ENCODE measurements at regions not wholly inside any gene's neighbourhood (a gene's known extent, or its start where the extent isn't known, plus 50 kb on each side); places are given as distances from the start of the nearest gene placed in this dataset.

DNA sequence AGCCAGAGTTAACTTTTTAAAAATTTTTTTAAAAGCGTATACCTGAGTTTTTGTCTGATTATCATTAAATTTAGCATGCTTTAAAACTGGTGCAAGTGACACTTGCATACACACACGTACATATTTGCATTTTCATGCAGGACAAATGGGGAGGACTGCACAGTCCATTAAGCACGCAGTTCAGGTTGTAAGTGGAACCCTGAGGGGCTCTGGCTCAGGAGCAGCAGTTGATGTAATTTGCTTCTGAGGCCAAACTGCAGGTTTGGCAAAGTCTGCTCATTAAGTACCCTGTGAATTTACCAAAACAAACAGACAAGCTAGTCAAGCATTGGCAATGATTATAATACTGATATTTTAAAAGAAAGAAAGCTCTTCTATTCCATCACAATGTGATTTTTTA, 215.8 kb upstream of the PFKP start:
- H3K9me2 ChIP-seq (replicated peaks; ENCODE audit: low read length): no peaks in the 10 kb centered on the region
- no peak for TF ChIP-seq EZH2phosphoT487 (IDR thresholded peaks at IDR 0.05; ENCODE audit: borderline replicate concordance, low read length)
- TF ChIP-seq, protein P1, sequence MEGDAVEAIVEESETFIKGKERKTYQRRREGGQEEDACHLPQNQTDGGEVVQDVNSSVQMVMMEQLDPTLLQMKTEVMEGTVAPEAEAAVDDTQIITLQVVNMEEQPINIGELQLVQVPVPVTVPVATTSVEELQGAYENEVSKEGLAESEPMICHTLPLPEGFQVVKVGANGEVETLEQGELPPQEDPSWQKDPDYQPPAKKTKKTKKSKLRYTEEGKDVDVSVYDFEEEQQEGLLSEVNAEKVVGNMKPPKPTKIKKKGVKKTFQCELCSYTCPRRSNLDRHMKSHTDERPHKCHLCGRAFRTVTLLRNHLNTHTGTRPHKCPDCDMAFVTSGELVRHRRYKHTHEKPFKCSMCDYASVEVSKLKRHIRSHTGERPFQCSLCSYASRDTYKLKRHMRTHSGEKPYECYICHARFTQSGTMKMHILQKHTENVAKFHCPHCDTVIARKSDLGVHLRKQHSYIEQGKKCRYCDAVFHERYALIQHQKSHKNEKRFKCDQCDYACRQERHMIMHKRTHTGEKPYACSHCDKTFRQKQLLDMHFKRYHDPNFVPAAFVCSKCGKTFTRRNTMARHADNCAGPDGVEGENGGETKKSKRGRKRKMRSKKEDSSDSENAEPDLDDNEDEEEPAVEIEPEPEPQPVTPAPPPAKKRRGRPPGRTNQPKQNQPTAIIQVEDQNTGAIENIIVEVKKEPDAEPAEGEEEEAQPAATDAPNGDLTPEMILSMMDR (conservative IDR thresholded peaks at IDR 0.05; ENCODE audit: low read depth, low read length): no peak
- TF ChIP-seq EZH2 (IDR thresholded peaks at IDR 0.05; ENCODE audit: low read length, unreplicated experiment): no peak
- no peaks in the 10 kb centered on the region for H3K79me2 ChIP-seq (ENCODE audit: low read length)
- BruUV-seq (replicated peaks): no TSS peak
- H2AFZ ChIP-seq (ENCODE audit: low read length): no peak overlapping the region
- H3K9ac ChIP-seq (ENCODE audit: low read length): no peak overlapping the region
- no peak overlapping the region for H3K4me2 ChIP-seq (ENCODE audit: low read length)
- no peak for DNase-seq
- H3K4me1 ChIP-seq (ENCODE audit: insufficient read depth, low read length): no peaks in the 10 kb centered on the region
- H3K27ac ChIP-seq (ENCODE audit: low read length): no peak overlapping the region
- H3K36me3 ChIP-seq (ENCODE audit: low read depth, low read length): no peaks in the 10 kb centered on the region
- POLR2A ChIA-PET (ENCODE audit: unreplicated experiment): no interaction called here
- H3K27me3 ChIP-seq (ENCODE audit: low read length): no peaks in the 10 kb centered on the region; the same call in 1 of the 2 replicates
- no peak for ATAC-seq
- CTCF ChIA-PET: no interaction called here
- no peak overlapping the region for H3K4me3 ChIP-seq (ENCODE audit: low read length)
- H4K20me1 ChIP-seq (ENCODE audit: low read length): no peaks in the 10 kb centered on the region
- intact Hi-C loops (cut with micrococcal nuclease): no loop called here
- no peaks in the 10 kb centered on the region for H3F3A ChIP-seq (ENCODE audit: low read length, unreplicated experiment)
- H3K9me3 ChIP-seq (ENCODE audit: low read length): no peaks in the 10 kb centered on the region

DNA sequence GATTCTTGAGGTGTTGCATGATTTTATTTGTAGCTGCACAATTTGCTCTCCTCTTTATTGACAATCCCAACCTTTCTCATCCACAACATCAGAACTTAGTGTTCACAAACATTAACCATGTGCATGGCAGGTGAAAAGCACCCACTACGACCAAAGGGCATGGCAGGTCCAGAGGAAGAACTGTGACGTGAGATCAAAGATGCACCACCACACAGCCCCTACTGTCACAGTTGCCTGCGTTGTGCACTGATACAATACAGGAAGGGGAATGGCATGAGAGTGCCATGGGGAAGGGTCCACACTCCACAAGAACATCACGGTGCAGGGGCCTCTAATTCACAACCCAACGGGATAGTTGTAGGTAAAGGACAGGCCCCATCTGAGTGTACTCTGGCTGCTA, 217.1 kb upstream of the PFKP start:
- H3K4me3 ChIP-seq (ENCODE audit: low read length): no peak overlapping the region
- H3K36me3 ChIP-seq (ENCODE audit: low read depth, low read length): no peaks in the 10 kb centered on the region
- H3K27me3 ChIP-seq (ENCODE audit: low read length): no peaks in the 10 kb centered on the region; the same call in 1 of the 2 replicates
- H3K79me2 ChIP-seq (ENCODE audit: low read length): no peaks in the 10 kb centered on the region
- H3K4me1 ChIP-seq (ENCODE audit: insufficient read depth, low read length): no peaks in the 10 kb centered on the region
- ChIA-PET CTCF (no interaction called here), POLR2A (ENCODE audit: unreplicated experiment) (no interaction called here)
- no TSS peak for BruUV-seq (replicated peaks)
- no peak overlapping the region for H3K4me2 ChIP-seq (ENCODE audit: low read length)
- no peaks in the 10 kb centered on the region for H3K9me3 ChIP-seq (ENCODE audit: low read length)
- TF ChIP-seq, protein P1 (conservative IDR thresholded peaks at IDR 0.05; ENCODE audit: low read depth, low read length): no peak
- TF ChIP-seq EZH2 (IDR thresholded peaks at IDR 0.05; ENCODE audit: low read length, unreplicated experiment): no peak
- no peak for TF ChIP-seq EZH2phosphoT487 (IDR thresholded peaks at IDR 0.05; ENCODE audit: borderline replicate concordance, low read length)
- DNase-seq: no peak
- ATAC-seq: no peak
- no peak overlapping the region for H3K9ac ChIP-seq (ENCODE audit: low read length)
- no peaks in the 10 kb centered on the region for H3K9me2 ChIP-seq (replicated peaks; ENCODE audit: low read length)
- H3K27ac ChIP-seq (ENCODE audit: low read length): no peak overlapping the region
- intact Hi-C loops (cut with micrococcal nuclease): no loop called here
- no peaks in the 10 kb centered on the region for H3F3A ChIP-seq (ENCODE audit: low read length, unreplicated experiment)
- H2AFZ ChIP-seq (ENCODE audit: low read length): no peak overlapping the region
- H4K20me1 ChIP-seq (ENCODE audit: low read length): no peaks in the 10 kb centered on the region

DNA sequence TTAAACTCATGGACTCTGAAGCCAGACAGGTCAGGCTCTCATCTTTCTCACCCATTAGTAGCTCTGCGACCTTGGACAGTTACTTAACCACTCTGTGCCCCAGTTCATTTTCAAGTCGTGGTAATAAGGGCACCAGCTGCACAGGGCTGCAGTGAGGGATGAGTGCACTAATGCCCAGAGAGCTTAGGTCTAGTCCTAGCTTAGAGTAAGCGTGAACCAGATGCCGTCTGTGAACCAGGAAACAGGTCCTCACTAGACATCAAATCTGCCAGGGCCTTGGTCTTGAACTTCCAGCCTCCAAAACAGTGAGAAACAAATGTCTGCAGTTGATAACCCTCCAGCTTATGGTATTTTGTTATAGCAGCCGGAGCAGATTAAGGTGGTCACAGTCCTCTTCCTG, 222.4 kb upstream of the PFKP start:
- Histone ChIP-seq H3K27ac (ENCODE audit: low read length) (no peak overlapping the region), H3K36me3 (ENCODE audit: low read depth, low read length) (no peaks in the 10 kb centered on the region), H3K9me3 (ENCODE audit: low read length) (no peaks in the 10 kb centered on the region), H3K27me3 (ENCODE audit: low read length) (peaks cover 12% of the 10 kb centered on the region; the same call in 1 of the 2 replicates), H3K4me2 (ENCODE audit: low read length) (no peak overlapping the region), H2AFZ (ENCODE audit: low read length) (no peak overlapping the region), H3K4me1 (ENCODE audit: insufficient read depth, low read length) (no peaks in the 10 kb centered on the region), H3K9me2 (replicated peaks; ENCODE audit: low read length) (no peaks in the 10 kb centered on the region), H3K79me2 (ENCODE audit: low read length) (no peaks in the 10 kb centered on the region), H4K20me1 (ENCODE audit: low read length) (no peaks in the 10 kb centered on the region), H3K4me3 (ENCODE audit: low read length) (no peak overlapping the region), H3F3A (ENCODE audit: low read length, unreplicated experiment) (no peaks in the 10 kb centered on the region), H3K9ac (ENCODE audit: low read length) (no peak overlapping the region)
- TF ChIP-seq EZH2 (IDR thresholded peaks at IDR 0.05; ENCODE audit: low read length, unreplicated experiment): no peak
- TF ChIP-seq, protein P1 (conservative IDR thresholded peaks at IDR 0.05; ENCODE audit: low read depth, low read length): no peak
- TF ChIP-seq EZH2phosphoT487 (IDR thresholded peaks at IDR 0.05; ENCODE audit: borderline replicate concordance, low read length): no peak
- no peak for ATAC-seq
- intact Hi-C loops (cut with micrococcal nuclease): no loop called here
- CTCF ChIA-PET: no interaction called here
- no TSS peak for BruUV-seq (replicated peaks)
- no peak for DNase-seq
- POLR2A ChIA-PET (ENCODE audit: unreplicated experiment): no interaction called here

Data from PC-3 (cell line).